ENCODE measurements at regions not wholly inside any gene's neighbourhood (a gene's known extent, or its start where the extent isn't known, plus 50 kb on each side); places are given as distances from the start of the nearest gene placed in this dataset.

DNA sequence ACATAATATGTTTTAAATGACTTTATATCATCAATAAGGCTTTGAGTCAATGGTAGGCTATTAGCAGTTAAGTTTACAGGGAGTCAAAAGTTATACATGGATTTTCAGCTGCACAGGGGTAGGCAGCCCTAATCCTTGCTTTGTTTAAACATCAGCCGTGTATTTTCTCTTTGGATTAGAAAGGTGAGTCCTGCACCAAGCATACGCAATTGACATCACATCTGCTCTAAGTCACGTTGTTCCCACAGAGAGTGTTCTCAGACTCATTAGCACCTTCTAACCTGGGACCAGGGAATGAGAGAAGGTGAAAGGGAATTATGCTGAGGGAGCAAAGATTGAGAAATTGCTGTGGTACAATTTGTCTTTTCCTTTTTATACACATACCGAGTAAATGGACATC is 148.6 kb upstream of the ZNF804B start:
- POLR2A ChIA-PET = no interaction called here
- CTCF ChIA-PET = no interaction called here
- TF ChIP-seq, protein P1, sequence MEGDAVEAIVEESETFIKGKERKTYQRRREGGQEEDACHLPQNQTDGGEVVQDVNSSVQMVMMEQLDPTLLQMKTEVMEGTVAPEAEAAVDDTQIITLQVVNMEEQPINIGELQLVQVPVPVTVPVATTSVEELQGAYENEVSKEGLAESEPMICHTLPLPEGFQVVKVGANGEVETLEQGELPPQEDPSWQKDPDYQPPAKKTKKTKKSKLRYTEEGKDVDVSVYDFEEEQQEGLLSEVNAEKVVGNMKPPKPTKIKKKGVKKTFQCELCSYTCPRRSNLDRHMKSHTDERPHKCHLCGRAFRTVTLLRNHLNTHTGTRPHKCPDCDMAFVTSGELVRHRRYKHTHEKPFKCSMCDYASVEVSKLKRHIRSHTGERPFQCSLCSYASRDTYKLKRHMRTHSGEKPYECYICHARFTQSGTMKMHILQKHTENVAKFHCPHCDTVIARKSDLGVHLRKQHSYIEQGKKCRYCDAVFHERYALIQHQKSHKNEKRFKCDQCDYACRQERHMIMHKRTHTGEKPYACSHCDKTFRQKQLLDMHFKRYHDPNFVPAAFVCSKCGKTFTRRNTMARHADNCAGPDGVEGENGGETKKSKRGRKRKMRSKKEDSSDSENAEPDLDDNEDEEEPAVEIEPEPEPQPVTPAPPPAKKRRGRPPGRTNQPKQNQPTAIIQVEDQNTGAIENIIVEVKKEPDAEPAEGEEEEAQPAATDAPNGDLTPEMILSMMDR (IDR thresholded peaks at IDR 0.05; ENCODE audit: insufficient read depth, low read length, missing control alignments) = no peak
- H3K4me3 ChIP-seq (ENCODE audit: low read depth, low read length) = no peak overlapping the region
- no peak for DNase-seq (ENCODE audit: low read depth, low spot score)

DNA sequence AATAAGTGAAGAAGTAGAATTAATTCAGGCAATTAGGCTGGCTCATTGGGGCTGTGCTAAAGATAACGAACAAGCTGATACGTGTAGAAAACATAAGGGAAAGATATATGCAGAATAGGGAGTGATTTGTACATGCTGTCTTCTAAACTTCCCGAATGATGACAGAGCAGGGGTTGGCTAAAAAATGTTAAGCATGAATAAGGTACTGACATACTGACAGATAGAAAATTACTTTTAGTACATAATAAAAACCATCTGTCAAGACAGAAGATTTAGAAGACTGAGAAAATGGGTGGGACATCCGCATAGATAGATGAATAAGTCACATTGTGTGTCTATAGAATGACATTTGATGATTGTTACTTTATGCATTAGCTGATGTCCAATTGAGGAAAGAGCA is 158.8 kb upstream of the ZNF804B start:
- TF ChIP-seq, protein P1 (IDR thresholded peaks at IDR 0.05; ENCODE audit: insufficient read depth, low read length, missing control alignments) = no peak
- no peak for DNase-seq (ENCODE audit: low read depth, low spot score)
- ChIA-PET POLR2A (no interaction called here), CTCF (no interaction called here)
- H3K4me3 ChIP-seq (ENCODE audit: low read depth, low read length) = no peak overlapping the region

DNA sequence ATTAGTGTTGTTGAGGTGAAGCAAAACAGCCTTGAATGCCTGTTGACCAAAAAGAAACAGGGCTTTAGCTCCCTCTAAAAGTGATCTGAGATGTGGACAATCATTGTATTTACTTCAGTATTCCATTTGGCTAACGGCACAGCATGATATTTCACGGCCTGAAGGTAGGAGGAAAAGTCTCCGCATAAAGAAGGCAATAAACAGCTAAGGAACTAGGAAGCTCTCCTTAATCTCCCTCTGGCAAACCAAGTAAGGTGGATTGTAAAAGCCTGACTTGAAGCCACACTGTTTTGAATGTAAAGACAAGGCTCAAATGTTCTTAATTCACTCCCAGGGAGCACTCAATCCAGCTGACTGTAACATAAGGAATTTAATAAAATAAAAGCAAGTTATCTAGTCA is 160.0 kb upstream of the ZNF804B start:
- no peak overlapping the region for H3K4me3 ChIP-seq (ENCODE audit: low read depth, low read length)
- CTCF ChIA-PET = no interaction called here
- POLR2A ChIA-PET = no interaction called here
- DNase-seq (ENCODE audit: low read depth, low spot score) = no peak
- TF ChIP-seq, protein P1 (IDR thresholded peaks at IDR 0.05; ENCODE audit: insufficient read depth, low read length, missing control alignments) = no peak

DNA sequence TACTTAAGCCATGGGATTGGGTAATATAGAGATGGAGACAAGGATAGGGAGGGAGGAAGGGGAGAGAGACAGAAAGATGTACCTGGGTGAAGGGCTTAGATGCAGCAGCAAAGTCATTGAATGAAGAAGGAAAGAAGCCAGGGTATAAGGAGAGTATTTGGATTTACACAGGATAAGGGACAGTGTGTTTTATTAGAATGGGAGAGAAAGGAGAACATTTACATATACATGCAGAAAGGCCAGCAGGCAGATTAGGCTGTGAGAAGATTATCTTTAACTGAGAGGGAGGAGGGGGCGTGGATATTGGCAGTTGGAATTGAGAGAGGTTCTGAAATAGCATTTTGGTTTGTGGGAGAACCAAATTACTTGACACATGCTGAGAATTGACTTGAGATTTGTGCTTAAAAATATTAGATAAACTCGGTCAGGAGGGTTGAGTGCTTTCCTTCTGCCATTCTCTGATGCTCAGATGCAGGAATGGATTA is 161.5 kb upstream of the ZNF804B start:
- DNase-seq (ENCODE audit: low read depth, low spot score) = no peak
- POLR2A ChIA-PET = no interaction called here
- CTCF ChIA-PET = no interaction called here
- H3K4me3 ChIP-seq (ENCODE audit: low read depth, low read length) = no peak overlapping the region
- TF ChIP-seq, protein P1 (IDR thresholded peaks at IDR 0.05; ENCODE audit: insufficient read depth, low read length, missing control alignments) = no peak

DNA sequence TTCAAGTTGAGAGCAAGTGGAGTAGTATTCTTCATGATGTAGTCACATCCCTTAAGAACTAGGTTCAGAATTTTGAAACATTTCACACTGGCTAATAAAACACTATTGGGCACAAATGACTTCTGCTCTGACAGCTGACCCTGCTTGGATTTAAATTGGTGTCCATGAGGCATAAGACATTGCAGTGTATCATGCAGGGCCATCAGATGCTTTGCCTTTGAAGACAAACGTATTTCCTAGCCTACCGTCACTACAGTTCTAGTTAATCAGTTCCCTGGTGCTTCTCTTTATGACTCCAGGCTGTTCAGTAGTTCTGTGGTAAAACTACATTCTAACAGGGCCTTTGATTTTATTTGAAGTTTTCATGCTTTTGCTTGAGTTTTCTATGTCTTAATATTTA is 168.5 kb upstream of the ZNF804B start:
- ChIA-PET POLR2A (no interaction called here), CTCF (no interaction called here)
- H3K4me3 ChIP-seq (ENCODE audit: low read depth, low read length) = no peak overlapping the region
- DNase-seq (ENCODE audit: low read depth, low spot score) = no peak
- TF ChIP-seq, protein P1 (IDR thresholded peaks at IDR 0.05; ENCODE audit: insufficient read depth, low read length, missing control alignments) = no peak

DNA sequence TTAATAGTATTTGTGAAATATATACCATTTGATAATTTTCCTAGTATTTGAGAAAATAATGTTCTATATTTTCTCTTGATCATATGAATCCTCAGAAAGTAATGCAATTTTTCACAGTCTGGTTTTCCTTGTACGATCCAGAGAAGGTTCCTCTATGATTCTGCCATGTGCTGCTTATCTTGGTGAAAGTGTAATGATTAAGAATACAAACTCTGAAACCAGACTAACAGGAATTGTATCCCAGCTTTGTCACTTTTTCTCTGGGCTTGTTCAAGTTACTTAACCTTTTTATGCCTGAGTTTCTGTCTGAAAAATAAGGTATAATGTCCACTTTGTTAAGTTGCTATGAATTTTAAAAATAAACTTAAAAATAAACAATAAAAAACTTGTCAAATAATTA is 169.6 kb upstream of the ZNF804B start:
- no peak overlapping the region for H3K4me3 ChIP-seq (ENCODE audit: low read depth, low read length)
- POLR2A ChIA-PET = no interaction called here
- DNase-seq (ENCODE audit: low read depth, low spot score) = no peak
- TF ChIP-seq, protein P1 (IDR thresholded peaks at IDR 0.05; ENCODE audit: insufficient read depth, low read length, missing control alignments) = no peak
- CTCF ChIA-PET = no interaction called here
